IMR-90 (cell line): ENCODE measurements at regions not wholly inside any gene's neighbourhood (a gene's known extent, or its start where the extent isn't known, plus 50 kb on each side); places are given as distances from the start of the nearest gene placed in this dataset.

Experiments used
- ATAC-seq: fragments of 200-7000 bp; cut with Tn5 transposase; 2 replicates; pipeline ENCODE4 v1.9.1; 2020; ENCODE audit warnings: low read depth, mild to moderate bottlenecking, moderate library complexity
- BruUV-seq: library from RNA; stranded (reverse); fragments of 400-500 nt; replicated peaks from 2 replicates; lab custom pipeline; 2021; lab: Mats Ljungman, UMichigan
- CTCF ChIA-PET: fragments of 300-600 bp; formaldehyde crosslinking; extraction: SDS; loops from one replicate; lab custom pipeline; 2021; ENCODE audit warnings: antibody characterized with exemption; lab: Yijun Ruan, JAX
- POLR2A ChIA-PET: fragments of 300-600 bp; sonication (Branson Sonifier 250); formaldehyde crosslinking; loops from one replicate; lab custom pipeline; 2022; ENCODE audit warnings: antibody characterized with exemption; ENCODE audit not compliant: unreplicated experiment; lab: Charles Lee
- DNase-seq: peaks from one replicate; pipeline ENCODE4 v3.0.0; 2013
- H2AFZ ChIP-seq: replicated peaks from 2 replicates; pipeline ENCODE3; 2013; ENCODE audit warnings: low read length, mild to moderate bottlenecking; ENCODE audit not compliant: poor library complexity
- H2AK5ac ChIP-seq: 2 replicates; pipeline ENCODE4 v1.6.1; 2013; ENCODE audit warnings: low read depth, low read length, inconsistent platforms
- H2AK9ac ChIP-seq: replicated peaks from 2 replicates; pipeline ENCODE3; 2013; ENCODE audit warnings: mild to moderate bottlenecking, low read depth, low read length, moderate library complexity; ENCODE audit not compliant: poor library complexity
- H2BK120ac ChIP-seq: 2 replicates; pipeline ENCODE4 v1.6.1; 2013; ENCODE audit warnings: low read depth, low read length, inconsistent platforms
- H2BK15ac ChIP-seq: 3 replicates; pipeline ENCODE4 v1.6.1; 2013; ENCODE audit warnings: low read depth, low read length, inconsistent platforms
- H2BK20ac ChIP-seq: 2 replicates; pipeline ENCODE4 v1.6.1; 2013; ENCODE audit warnings: low read depth, mild to moderate bottlenecking, inconsistent platforms, low read length, moderate library complexity
- H2BK5ac ChIP-seq: 2 replicates; pipeline ENCODE4 v1.6.1; 2013; ENCODE audit warnings: mild to moderate bottlenecking, low read depth, low read length, inconsistent platforms; ENCODE audit not compliant: poor library complexity, severe bottlenecking
- H3K14ac ChIP-seq: replicated peaks from 2 replicates; pipeline ENCODE4 v1.6.1; 2013; ENCODE audit warnings: low read depth, low read length, inconsistent platforms
- H3K18ac ChIP-seq: 2 replicates; pipeline ENCODE4 v1.6.1; 2013; ENCODE audit warnings: low read depth, low read length, control low read depth
- H3K23ac ChIP-seq: 2 replicates; pipeline ENCODE4 v1.6.1; 2013; ENCODE audit warnings: low read depth, low read length, inconsistent platforms
- H3K27ac ChIP-seq: 2 replicates; pipeline ENCODE4 v1.5.1; 2013; ENCODE audit warnings: mild to moderate bottlenecking, control low read depth, low read length; ENCODE audit not compliant: insufficient read depth
- H3K27me3 ChIP-seq: 2 replicates; pipeline ENCODE4 v1.6.1; 2013; ENCODE audit warnings: low read length; ENCODE audit not compliant: control insufficient read depth, insufficient read depth
- H3K36me3 ChIP-seq: 2 replicates; pipeline ENCODE4 v1.6.1; 2013; ENCODE audit warnings: low read length, mixed read lengths; ENCODE audit not compliant: control insufficient read depth, insufficient read depth
- H3K4ac ChIP-seq: 2 replicates; pipeline ENCODE4 v1.6.1; 2013; ENCODE audit warnings: low read depth, low read length, inconsistent platforms
- H3K4me1 ChIP-seq: 2 replicates; pipeline ENCODE4 v1.6.1; 2013; ENCODE audit warnings: low read length, mixed read lengths; ENCODE audit not compliant: control insufficient read depth, insufficient read depth
- H3K4me2 ChIP-seq: 2 replicates; pipeline ENCODE4 v1.6.1; 2013; ENCODE audit warnings: low read depth, mild to moderate bottlenecking, control low read depth, low read length, moderate library complexity
- H3K4me3 ChIP-seq: 2 replicates; pipeline ENCODE4 v1.5.1; 2013; ENCODE audit warnings: low read depth, mild to moderate bottlenecking, control low read depth, low read length, moderate library complexity; ENCODE audit not compliant: insufficient read depth
- H3K56ac ChIP-seq: 2 replicates; pipeline ENCODE4 v1.6.1; 2013; ENCODE audit warnings: low read length, inconsistent platforms; ENCODE audit not compliant: insufficient read depth; ENCODE audit errors: extremely low read depth
- H3K79me1 ChIP-seq, 2 experiments: 2 replicates each; pipeline ENCODE4 v1.6.1; 2013; ENCODE audit warnings: low read length in 2 of 2, inconsistent platforms in 1 of 2, low read depth in 1 of 2
- H3K9ac ChIP-seq: 2 replicates; pipeline ENCODE4 v1.6.1; 2013; ENCODE audit warnings: low read depth, low read length, control low read depth
- H3K9me1 ChIP-seq: 2 replicates; pipeline ENCODE4 v1.6.1; 2013; ENCODE audit warnings: low read length, inconsistent platforms; ENCODE audit not compliant: insufficient read depth
- H3K9me3 ChIP-seq: 2 replicates; pipeline ENCODE4 v1.6.1; 2013; ENCODE audit warnings: low read length; ENCODE audit not compliant: control insufficient read depth, insufficient read depth
- H4K20me1 ChIP-seq: 2 replicates; pipeline ENCODE4 v1.6.1; 2013; ENCODE audit warnings: low read length, inconsistent platforms; ENCODE audit not compliant: insufficient read depth
- H4K5ac ChIP-seq: 2 replicates; pipeline ENCODE4 v1.6.1; 2013; ENCODE audit warnings: mild to moderate bottlenecking, low read depth, low read length, control low read depth
- H4K8ac ChIP-seq, 2 experiments: 2 replicates each; pipeline ENCODE4 v1.6.1; 2013; ENCODE audit warnings: low read depth in 2 of 2, low read length in 2 of 2, control low read depth in 1 of 2, inconsistent platforms in 1 of 2
- H4K91ac ChIP-seq: 2 replicates; pipeline ENCODE4 v1.6.1; 2013; ENCODE audit warnings: low read depth, low read length, inconsistent platforms; ENCODE audit not compliant: insufficient read depth
- BHLHE40 ChIP-seq: fragments of 150-350 bp; IDR thresholded peaks from 2 replicates; pipeline ENCODE4 v1.6.1; 2016; ENCODE audit warnings: mild to moderate bottlenecking, low read depth, low read length
- CEBPB ChIP-seq: IDR thresholded peaks from 2 replicates; pipeline ENCODE4 v1.6.1; 2012; ENCODE audit warnings: low read depth, low read length, improper control_type of control experiment
- CHD1 ChIP-seq: IDR thresholded peaks from 2 replicates; pipeline ENCODE4 v1.6.1; 2012; ENCODE audit warnings: low read depth, low read length, improper control_type of control experiment
- CTCF ChIP-seq: conservative IDR thresholded peaks from 2 replicates; pipeline ENCODE4 v1.5.1; 2012; ENCODE audit warnings: mild to moderate bottlenecking, low read depth, low read length, improper control_type of control experiment
- ELK1 ChIP-seq: fragments of 150-350 bp; IDR thresholded peaks from 2 replicates; pipeline ENCODE4 v1.6.1; 2016; ENCODE audit warnings: low read depth, mild to moderate bottlenecking, low read length, moderate library complexity, borderline replicate concordance
- FOS ChIP-seq: fragments of 150-350 bp; IDR thresholded peaks from 2 replicates; pipeline ENCODE4 v1.6.1; 2016; ENCODE audit warnings: low read depth, low read length
- MAFK ChIP-seq: IDR thresholded peaks from 2 replicates; pipeline ENCODE4 v1.6.1; 2012; ENCODE audit warnings: low read depth, low read length, improper control_type of control experiment
- MAZ ChIP-seq: IDR thresholded peaks from 2 replicates; pipeline ENCODE4 v1.6.1; 2012; ENCODE audit warnings: low read depth, mild to moderate bottlenecking, low read length, improper control_type of control experiment, moderate library complexity, borderline replicate concordance
- NFE2L2 ChIP-seq: fragments of 150-350 bp; IDR thresholded peaks from 2 replicates; pipeline ENCODE4 v1.6.1; 2016; ENCODE audit warnings: low read depth, mild to moderate bottlenecking, low read length
- POLR2A ChIP-seq: IDR thresholded peaks from 2 replicates; pipeline ENCODE4 v1.6.1; 2012; ENCODE audit warnings: mild to moderate bottlenecking, low read depth, low read length
- RAD21 ChIP-seq: IDR thresholded peaks from 2 replicates; pipeline ENCODE4 v1.6.1; 2012; ENCODE audit warnings: low read length, improper control_type of control experiment
- RCOR1 ChIP-seq: IDR thresholded peaks from 2 replicates; pipeline ENCODE4 v1.6.1; 2012; ENCODE audit warnings: mild to moderate bottlenecking, low read length, improper control_type of control experiment; ENCODE audit not compliant: insufficient replicate concordance
- RFX5 ChIP-seq: IDR thresholded peaks from 2 replicates; pipeline ENCODE4 v1.8.0; 2012; ENCODE audit warnings: low read depth, mild to moderate bottlenecking, low read length, moderate library complexity
- SMC3 ChIP-seq: fragments of 150-350 bp; IDR thresholded peaks from 2 replicates; pipeline ENCODE4 v1.6.1; 2016; ENCODE audit warnings: low read depth, mild to moderate bottlenecking, antibody characterized with exemption, low read length, moderate library complexity
- WGBS, 2 experiments: methylation state at CpG; one replicate each; pipeline versions ENCODE4 v1.1.5 to v1.1.7; 2013; ENCODE audit warnings: missing lambda C conversion rate in 2 of 2; ENCODE audit not compliant: insufficient read length in 1 of 2; ENCODE audit errors: extremely low coverage in 2 of 2; 5-methylcytosine and 5-hydroxymethylcytosine counted together
- dilution Hi-C: fragments of 300-500 bp; cut with HindIII; formaldehyde crosslinking; loops from one replicate; pipeline ENCODE4 v1.14.3; 2018; ENCODE audit warnings: low sequenced_read_pairs; ENCODE audit not compliant: unreplicated experiment
- in situ Hi-C: fragments of 300-500 bp; cut with MboI; formaldehyde crosslinking; loops from 3 replicates; pipeline ENCODE4 v1.14.3; 2019; ENCODE audit warnings: low sequenced_read_pairs, inconsistent platforms, mixed read lengths
- intact Hi-C: fragments of 100-400 bp; cut with micrococcal nuclease; formaldehyde crosslinking; loops from 2 replicates; pipeline ENCODE4 v1.10.0; 2022
- TF ChIP-seq, protein P1 (sequence below): fragments of 150-350 bp; IDR thresholded peaks from 2 replicates; pipeline ENCODE4 v1.6.1; 2017; ENCODE audit warnings: mild to moderate bottlenecking, antibody characterized with exemption, low read length, low read depth

DNA sequence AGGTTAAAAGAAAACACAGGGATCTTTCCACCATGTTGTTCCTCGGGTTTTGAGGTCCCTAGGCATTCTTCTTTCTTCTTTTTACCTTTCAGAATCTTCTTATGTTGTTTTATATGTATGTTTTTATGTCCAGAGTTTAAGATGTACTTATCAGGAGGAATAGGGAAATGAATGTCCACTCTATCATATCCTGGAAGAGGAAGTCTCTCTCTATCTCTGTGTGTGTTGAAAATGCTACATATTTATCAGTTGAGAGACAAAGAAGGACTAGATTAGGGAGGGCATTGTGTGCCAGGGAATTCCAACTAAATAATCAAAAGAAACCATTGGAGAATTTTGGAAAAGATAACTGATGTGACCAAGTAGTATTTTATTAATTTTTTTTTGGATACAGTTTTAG lies 200.5 kb upstream of the POT1 start:
- Histone ChIP-seq H4K5ac (no peak overlapping the region), H3K18ac (no peak overlapping the region), H3K4me1 (no peaks in the 10 kb centered on the region), H3K27me3 (no peaks in the 10 kb centered on the region), H2AK5ac (no peak overlapping the region), H2BK5ac (no peak overlapping the region), H3K4me2 (no peak overlapping the region), H4K91ac (no peak overlapping the region), H2AK9ac (no peak overlapping the region), H3K56ac (no peak overlapping the region), H2AFZ (no peak overlapping the region), H3K4me3 (no peak overlapping the region), H4K8ac (no peak overlapping the region), H3K27ac (no peak overlapping the region), H3K79me1 (no peaks in the 10 kb centered on the region), H3K14ac (no peak overlapping the region), H3K4ac (no peak overlapping the region), H3K9me1 (no peaks in the 10 kb centered on the region), H3K36me3 (no peaks in the 10 kb centered on the region), H4K20me1 (no peaks in the 10 kb centered on the region), H3K9ac (no peak overlapping the region), H3K23ac (no peak overlapping the region), H3K9me3 (peaks cover 3% of the 10 kb centered on the region; the same call in 1 of the 2 replicates), H2BK15ac (no peak overlapping the region), H2BK20ac (no peak overlapping the region), H2BK120ac (no peak overlapping the region)
- CTCF ChIA-PET = no interaction called here
- intact Hi-C loops = no loop called here
- DNase-seq (no peak), ATAC-seq (no peak)
- dilution Hi-C loops = no loop called here
- in situ Hi-C loops = no loop called here
- BruUV-seq = no TSS peak
- WGBS, 2 experiments = no CpG with 5 or more reads among the region's 1 CpG
- TF ChIP-seq CEBPB (no peak), RFX5 (no peak), NFE2L2 (no peak), RCOR1 (no peak), CTCF (no peak), MAFK (no peak), BHLHE40 (no peak), SMC3 (no peak), RAD21 (no peak), CHD1 (no peak), FOS (no peak), MAZ (no peak), POLR2A (no peak), ELK1 (no peak)
- TF ChIP-seq, protein P1, sequence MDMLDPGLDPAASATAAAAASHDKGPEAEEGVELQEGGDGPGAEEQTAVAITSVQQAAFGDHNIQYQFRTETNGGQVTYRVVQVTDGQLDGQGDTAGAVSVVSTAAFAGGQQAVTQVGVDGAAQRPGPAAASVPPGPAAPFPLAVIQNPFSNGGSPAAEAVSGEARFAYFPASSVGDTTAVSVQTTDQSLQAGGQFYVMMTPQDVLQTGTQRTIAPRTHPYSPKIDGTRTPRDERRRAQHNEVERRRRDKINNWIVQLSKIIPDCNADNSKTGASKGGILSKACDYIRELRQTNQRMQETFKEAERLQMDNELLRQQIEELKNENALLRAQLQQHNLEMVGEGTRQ = no peak
- POLR2A ChIA-PET = no interaction called here
